DOHH2 (cell line): ENCODE measurements at regions not wholly inside any gene's neighbourhood (a gene's known extent, or its start where the extent isn't known, plus 50 kb on each side); places are given as distances from the start of the nearest gene placed in this dataset.

Experiments used
- H3F3A ChIP-seq: fragments of 200-600 bp; sonication (generic), shearing (Covaris generic); 2 replicates; pipeline ENCODE4 v1.6.0; 2016; ENCODE audit warnings: antibody characterized with exemption, mild to moderate bottlenecking; ENCODE audit not compliant: control insufficient read depth, insufficient read depth
- H3K27ac ChIP-seq: fragments of 200-600 bp; sonication (generic); 2 replicates; pipeline ENCODE4 v1.5.1; 2014; ENCODE audit warnings: low read depth, mild to moderate bottlenecking, low read length, moderate library complexity
- H3K27me3 ChIP-seq: fragments of 200-600 bp; sonication (generic); 2 replicates; pipeline ENCODE4 v1.6.1; 2014; ENCODE audit warnings: mild to moderate bottlenecking, low read length, mixed read lengths; ENCODE audit not compliant: control insufficient read depth
- H3K36me3 ChIP-seq: fragments of 200-600 bp; sonication (generic); 2 replicates; pipeline ENCODE4 v1.6.1; 2014; ENCODE audit warnings: mild to moderate bottlenecking, low read length, moderate library complexity, mixed read lengths; ENCODE audit not compliant: control insufficient read depth
- H3K4me1 ChIP-seq: fragments of 200-600 bp; sonication (generic); 2 replicates; pipeline ENCODE4 v1.6.1; 2014; ENCODE audit warnings: mild to moderate bottlenecking, low read length, mixed read lengths; ENCODE audit not compliant: control insufficient read depth
- H3K4me2 ChIP-seq: fragments of 200-600 bp; sonication (generic); 2 replicates; pipeline ENCODE4 v1.6.0; 2014; ENCODE audit warnings: mild to moderate bottlenecking, low read length, moderate library complexity
- H3K4me3 ChIP-seq: fragments of 200-600 bp; sonication (generic); 2 replicates; pipeline ENCODE4 v1.5.1; 2014; ENCODE audit warnings: mild to moderate bottlenecking, low read length, mixed read lengths
- H3K79me2 ChIP-seq: fragments of 200-600 bp; sonication (generic); 2 replicates; pipeline ENCODE4 v1.6.1; 2014; ENCODE audit warnings: mild to moderate bottlenecking, low read length, mixed read lengths; ENCODE audit not compliant: control insufficient read depth
- H3K9me2 ChIP-seq: fragments of 200-600 bp; sonication (generic); replicated peaks from 2 replicates; pipeline ENCODE4 v1.6.1; 2014; ENCODE audit warnings: mild to moderate bottlenecking, low read length, mixed read lengths; ENCODE audit not compliant: control insufficient read depth
- H3K9me3 ChIP-seq: fragments of 200-600 bp; sonication (generic); 2 replicates; pipeline ENCODE4 v1.6.1; 2014; ENCODE audit warnings: antibody characterized with exemption, low read length, mixed read lengths; ENCODE audit not compliant: control insufficient read depth, insufficient read depth
- H4K20me1 ChIP-seq: fragments of 200-600 bp; sonication (generic); 2 replicates; pipeline ENCODE4 v1.6.0; 2014; ENCODE audit warnings: low read depth, mild to moderate bottlenecking, antibody characterized with exemption, low read length, moderate library complexity; ENCODE audit not compliant: control insufficient read depth, insufficient read depth
- CTCF ChIP-seq: fragments of 200-600 bp; sonication (generic); IDR thresholded peaks from one replicate; pipeline ENCODE4 v1.5.1; 2014; ENCODE audit warnings: antibody characterized with exemption, mild to moderate bottlenecking, low read depth, low read length; ENCODE audit not compliant: poor library complexity, severe bottlenecking
- EZH2phosphoT487 ChIP-seq: fragments of 200-600 bp; sonication (generic); IDR thresholded peaks from 2 replicates; pipeline ENCODE4 v1.6.1; 2017; ENCODE audit warnings: borderline replicate concordance, mild to moderate bottlenecking, antibody characterized with exemption, low read length, moderate library complexity, mixed read lengths

- Histone ChIP-seq H3K27ac (no peak overlapping the region), H3K9me3 (no peaks in the 10 kb centered on the region), H3K36me3 (peaks cover 4% of the 10 kb centered on the region), H3K27me3 (no peaks in the 10 kb centered on the region), H3K4me3 (no peak overlapping the region), H4K20me1 (no peaks in the 10 kb centered on the region), H3K4me1 (peaks cover 36% of the 10 kb centered on the region), H3K9me2 (no peaks in the 10 kb centered on the region), H3K79me2 (no peaks in the 10 kb centered on the region), H3F3A (peaks cover 38% of the 10 kb centered on the region), H3K4me2 (no peak overlapping the region)
- TF ChIP-seq CTCF (no peak), EZH2phosphoT487 (no peak)
These were observed 106.8 kb downstream of the OR2B2 start for GRCh38 chr6:27805347-27805746.

- H3K4me3 ChIP-seq, result no peak overlapping the region
- no peaks in the 10 kb centered on the region for H3K9me3 ChIP-seq
- no peaks in the 10 kb centered on the region for H3K27me3 ChIP-seq
- H3K79me2 ChIP-seq, result no peaks in the 10 kb centered on the region
- no peak overlapping the region for H3K27ac ChIP-seq
- no peaks in the 10 kb centered on the region; the same call in 1 of the 2 replicates for H3K36me3 ChIP-seq
- peaks cover 32% of the 10 kb centered on the region for H3K4me1 ChIP-seq
- H3F3A ChIP-seq, result peaks cover 35% of the 10 kb centered on the region
- H4K20me1 ChIP-seq, result no peaks in the 10 kb centered on the region
- no peak for TF ChIP-seq EZH2phosphoT487
- TF ChIP-seq CTCF, result no peak
- H3K9me2 ChIP-seq, result no peaks in the 10 kb centered on the region
- no peak overlapping the region for H3K4me2 ChIP-seq
These were observed 107.3 kb downstream of the OR2B2 start for GRCh38 chr6:27804851-27805250.

- no peak overlapping the region for H3K4me2 ChIP-seq
- H3K9me3 ChIP-seq, result no peaks in the 10 kb centered on the region
- H3K36me3 ChIP-seq, result no peaks in the 10 kb centered on the region
- no peak overlapping the region for H3K27ac ChIP-seq
- no peaks in the 10 kb centered on the region for H3K9me2 ChIP-seq
- no peaks in the 10 kb centered on the region for H3K79me2 ChIP-seq
- H4K20me1 ChIP-seq, result no peaks in the 10 kb centered on the region
- H3K4me3 ChIP-seq, result no peak overlapping the region
- no peaks in the 10 kb centered on the region for H3K27me3 ChIP-seq
- peaks cover 8% of the 10 kb centered on the region; the same call in 1 of the 2 replicates for H3F3A ChIP-seq
- H3K4me1 ChIP-seq, result peaks cover 11% of the 10 kb centered on the region
- TF ChIP-seq CTCF, result no peak
- TF ChIP-seq EZH2phosphoT487, result no peak
These were observed 111.3 kb downstream of the OR2B2 start for GRCh38 chr6:27800731-27801373.
